Germinal center (tissue), 1 donor: ENCODE measurements at regions not wholly inside any gene's neighbourhood (a gene's known extent, or its start where the extent isn't known, plus 50 kb on each side); places are given as distances from the start of the nearest gene placed in this dataset.

Experiments used
- DNase-seq: peaks from one replicate; pipeline ENCODE4 v3.0.0; 2012; ENCODE audit warnings: mixed read lengths, low spot score

DNA sequence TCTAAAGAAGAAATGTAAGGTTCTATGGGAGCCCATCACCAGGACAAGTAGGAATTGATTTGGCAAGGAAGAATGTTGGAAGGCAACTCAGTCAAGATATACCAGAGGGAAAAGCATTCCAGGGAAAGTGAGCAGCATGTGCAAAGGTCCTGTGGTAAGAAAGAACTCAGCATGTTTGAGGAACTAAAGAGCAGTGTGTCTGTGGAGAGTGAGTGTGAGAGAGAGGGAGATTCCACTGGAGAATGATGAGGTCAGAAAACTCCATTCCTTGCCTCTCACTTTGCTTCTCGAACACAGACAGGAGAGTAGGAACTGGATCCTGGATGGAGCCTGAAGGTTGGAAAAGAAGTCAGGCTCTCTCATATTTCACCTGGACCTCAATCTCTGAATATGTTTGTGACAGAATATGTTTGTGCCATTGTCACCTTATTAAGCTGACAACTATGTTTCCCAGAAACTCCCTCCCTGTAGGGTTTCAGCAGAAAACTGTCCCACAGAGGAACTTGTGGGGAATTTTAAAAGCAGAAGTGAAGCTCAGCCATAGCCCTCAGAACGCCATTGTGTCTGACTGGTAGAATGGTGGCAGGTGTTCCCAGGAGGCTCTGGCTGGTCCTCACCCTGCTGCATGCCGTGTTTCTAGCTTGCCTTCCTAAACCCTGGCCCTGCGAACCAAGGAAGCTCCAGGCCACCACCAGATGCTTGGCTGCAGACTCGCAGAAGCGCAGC is 382.4 kb upstream of the XYLT1 start:
- DNase-seq: no peak

DNA sequence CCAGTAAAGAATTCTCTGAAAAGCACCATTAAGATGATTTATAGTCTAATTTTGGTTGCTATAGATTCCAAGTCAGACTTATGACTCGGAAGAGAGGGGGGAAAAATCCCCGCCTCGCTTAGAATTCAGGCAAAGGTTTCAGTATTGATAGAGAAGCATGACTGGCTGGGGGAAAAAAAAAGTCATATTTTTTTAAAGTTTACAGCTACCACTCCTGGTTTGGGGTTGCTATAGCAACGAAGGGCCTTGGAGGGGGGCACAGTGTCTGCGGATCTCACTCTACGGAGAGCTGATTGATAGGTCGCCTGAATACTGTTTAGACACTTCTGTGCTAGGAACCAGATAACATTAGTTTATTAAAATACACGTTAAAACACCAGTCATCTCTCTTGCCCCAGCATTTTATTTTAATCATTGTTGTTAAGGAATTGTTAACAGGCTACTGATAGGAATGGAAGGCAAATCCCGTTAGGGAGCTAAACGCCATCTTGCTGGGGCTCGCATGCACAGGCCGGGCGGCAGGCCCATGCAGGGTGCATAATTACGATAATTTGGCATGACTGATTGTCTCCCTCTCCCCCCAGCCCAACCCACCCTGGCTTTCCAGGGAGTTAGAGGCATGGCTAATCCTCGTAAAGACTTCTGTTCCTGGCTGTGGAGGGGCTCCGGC is 380.0 kb upstream of the XYLT1 start:
- no peak for DNase-seq

DNA sequence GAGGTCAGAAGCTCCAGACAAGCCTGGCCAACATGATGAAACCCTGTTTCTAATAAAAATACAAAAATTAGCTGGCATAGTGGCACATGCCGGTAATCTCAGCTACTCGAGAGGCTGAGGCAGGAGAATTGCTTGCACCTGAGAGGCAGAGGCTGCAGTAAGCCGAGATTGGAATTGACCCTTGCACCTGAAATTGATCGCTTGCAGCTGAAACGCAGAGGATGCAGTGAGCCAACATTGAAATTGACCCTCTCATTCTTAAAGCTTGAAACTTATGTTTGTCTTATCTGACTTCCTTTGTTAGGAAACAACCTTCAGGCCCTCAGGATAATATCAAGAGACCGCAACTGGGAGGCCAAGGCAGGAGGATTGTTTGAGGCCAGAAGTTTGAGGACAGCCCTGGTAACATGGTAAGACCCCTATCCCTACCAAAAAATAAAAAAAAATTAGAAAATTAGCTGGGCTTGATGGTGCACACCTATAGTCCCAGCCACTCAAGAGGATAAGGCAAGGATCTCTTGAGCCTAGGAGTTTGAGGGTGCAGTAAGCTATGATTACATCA is 376.6 kb upstream of the XYLT1 start:
- no peak for DNase-seq

DNA sequence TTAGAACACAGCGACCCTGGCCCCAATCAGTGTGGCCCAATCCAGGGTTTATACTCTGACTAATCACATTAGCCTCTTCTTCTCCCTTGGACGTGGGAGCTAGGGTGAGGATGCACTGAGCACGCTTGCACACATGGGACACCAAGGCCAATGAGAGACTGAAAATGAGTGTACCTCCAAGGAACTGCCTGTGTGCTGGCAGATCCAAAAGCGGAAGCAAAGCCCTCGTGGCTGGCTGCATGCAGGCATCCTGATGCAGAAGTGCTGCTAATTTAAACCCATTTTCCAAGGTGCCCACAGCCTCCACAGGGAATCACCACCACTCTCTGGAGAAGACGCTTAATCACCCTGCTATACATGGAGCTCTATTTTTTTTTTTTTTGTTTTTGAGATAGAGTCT is 375.3 kb upstream of the XYLT1 start:
- DNase-seq: no peak

DNA sequence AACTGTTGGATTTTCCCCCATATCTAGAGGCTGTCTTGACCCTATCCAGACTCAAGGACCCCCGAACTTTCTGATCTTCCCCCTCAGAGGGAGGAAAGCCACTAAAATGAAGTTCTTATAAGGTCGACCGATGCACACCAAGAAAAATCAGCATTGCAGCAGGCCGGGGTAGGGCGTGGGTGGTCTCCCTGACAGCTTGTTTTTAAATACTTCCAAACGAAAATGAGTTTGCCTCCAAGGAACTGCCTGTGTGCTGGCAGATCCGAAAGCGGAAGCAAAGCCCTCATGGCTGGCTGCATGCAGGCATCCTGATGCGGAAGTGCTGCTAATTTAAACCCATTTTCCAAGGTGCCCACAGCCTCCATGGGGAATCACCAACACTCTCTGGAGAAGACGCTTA is 374.3 kb upstream of the XYLT1 start:
- no peak for DNase-seq

DNA sequence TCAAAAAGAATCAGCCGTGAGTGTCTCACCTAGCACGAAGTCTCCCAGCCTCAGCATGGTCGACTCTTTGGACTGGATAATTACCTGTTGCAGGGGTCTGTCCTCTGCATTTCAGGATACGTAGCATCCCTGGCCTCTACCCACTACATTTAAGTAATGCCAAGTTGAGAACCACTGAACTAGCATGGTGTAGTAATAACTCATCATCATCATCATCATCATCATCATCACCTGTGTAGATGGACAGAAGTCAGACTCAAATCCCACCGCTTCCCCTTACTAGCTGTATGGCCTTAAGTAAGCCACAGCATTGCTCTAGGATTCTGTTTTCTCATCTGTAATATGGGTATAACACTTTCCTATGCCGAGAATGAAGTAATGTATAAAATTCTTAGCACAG is 373.1 kb upstream of the XYLT1 start:
- DNase-seq: no peak

DNA sequence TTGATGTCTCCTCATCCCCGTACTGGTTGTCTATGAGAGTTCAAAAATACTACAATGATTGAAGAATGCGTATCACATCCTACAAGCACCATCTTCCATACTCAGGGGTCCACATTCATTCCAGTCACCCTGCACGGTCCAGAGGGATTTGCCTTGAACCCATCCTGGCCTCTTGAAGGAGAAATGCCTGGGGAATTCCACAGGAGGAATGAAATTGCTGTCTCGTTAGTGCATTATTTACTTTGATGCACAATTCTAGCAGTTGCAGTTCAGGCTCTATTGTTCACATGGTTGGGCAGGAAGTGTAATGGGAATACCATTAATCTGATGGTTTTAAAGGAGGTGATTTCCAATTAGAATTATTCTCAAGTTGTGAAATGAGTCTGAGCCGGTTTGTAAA is 369.1 kb upstream of the XYLT1 start:
- no peak for DNase-seq

DNA sequence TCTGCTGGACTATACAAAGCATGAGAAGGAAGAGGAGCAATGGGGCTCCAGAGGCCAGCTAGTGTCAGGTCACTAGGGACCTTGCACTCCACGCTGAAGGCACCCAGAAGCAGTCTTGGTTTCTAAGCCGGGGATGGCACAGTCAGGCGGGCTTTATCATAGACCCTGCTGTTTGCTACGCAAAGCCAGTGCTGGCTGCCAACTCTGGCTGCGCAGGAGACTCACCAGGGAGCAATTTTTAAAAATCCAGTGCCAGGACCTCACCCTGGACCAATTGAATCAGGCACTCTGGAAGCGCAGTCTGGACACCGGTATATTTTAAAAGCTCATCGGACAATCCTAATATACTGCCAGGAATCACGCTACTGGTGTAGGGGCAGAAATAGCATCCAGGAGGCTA is 368.5 kb upstream of the XYLT1 start:
- no peak for DNase-seq

DNA sequence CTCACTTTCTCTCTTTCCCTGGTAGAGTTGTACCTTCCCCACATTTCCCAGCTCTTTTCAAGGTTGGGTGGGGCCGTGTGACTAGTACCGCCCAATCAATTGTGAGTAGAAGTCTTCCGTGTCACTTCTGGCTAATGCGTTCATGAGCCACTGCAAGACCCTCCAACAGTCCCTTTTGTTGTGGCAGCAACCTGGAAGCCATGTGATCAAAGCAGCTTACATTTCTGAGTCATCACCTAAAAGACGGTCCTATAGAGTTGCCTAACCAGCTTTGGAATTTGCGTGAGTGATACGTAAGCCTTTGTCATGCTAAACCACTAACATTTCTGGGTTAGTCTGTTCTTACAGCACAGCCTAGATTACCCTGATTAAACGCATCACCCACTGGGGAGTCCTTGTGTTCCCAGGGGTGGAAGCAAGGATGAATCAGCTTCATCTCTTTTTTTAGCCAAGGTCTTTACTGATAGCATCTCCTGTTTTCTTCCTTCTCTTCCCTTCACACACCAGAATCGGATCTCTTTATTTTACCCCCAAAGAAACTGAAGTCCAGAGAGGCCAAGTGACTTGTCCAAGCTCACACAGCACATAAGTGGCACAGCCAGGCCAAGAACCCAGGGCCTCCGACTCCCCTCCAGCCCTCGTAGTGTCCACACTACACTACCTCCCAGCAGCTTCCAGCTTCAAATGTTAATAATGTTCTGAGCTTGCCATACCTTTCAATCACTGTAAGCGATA is 366.3 kb upstream of the XYLT1 start:
- no peak for DNase-seq

DNA sequence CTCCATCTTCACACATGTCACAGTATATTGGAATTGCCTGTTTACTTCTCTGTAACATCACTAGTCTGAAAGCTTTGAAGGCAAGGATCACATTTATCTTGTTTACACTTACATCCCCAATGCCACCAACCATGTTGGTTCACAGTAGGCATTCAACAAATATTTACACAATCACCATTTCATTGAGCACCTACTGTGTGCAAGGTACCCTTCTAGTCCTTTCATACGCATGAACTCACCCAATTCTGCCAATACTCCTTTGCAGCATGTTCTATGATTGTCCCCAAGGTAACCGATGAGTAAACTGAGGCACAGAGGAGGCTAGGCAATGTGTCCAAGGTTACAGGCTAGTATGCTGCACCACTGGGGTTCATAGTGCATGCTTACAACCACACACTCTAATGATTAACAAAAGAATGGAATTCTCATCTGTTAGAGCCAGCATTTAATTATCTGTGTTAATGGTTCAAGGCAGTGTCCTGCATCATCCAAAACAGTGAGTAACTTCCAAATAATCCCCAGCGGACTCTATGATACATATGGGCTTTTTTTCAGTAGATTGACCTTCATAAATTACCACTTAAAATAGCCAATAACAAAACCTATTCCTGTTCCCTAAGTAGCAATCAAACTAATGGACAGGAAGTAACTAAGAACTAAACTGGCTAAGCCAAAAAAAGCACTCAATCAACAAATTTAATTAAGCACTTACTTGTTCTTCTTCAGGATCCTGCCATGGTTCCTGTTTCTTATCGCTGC is 364.5 kb upstream of the XYLT1 start:
- DNase-seq: no peak

DNA sequence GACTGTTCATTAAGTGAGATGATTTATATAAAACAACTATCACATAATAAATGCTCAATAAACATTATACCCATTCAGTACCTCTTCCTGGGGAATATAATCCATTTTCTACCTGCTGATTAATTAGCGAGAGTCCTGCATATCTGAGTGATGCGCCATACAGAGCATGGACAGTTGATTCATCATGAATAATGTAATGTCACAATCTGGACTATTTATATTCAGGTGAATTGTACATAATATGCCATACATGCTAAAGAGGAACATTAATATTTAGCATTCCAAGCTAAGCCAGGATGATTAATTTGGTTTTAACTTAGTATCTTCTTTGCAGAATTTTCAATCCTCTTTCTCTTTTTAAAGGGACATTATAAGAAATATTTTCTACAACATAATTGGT is 362.0 kb upstream of the XYLT1 start:
- no peak for DNase-seq

DNA sequence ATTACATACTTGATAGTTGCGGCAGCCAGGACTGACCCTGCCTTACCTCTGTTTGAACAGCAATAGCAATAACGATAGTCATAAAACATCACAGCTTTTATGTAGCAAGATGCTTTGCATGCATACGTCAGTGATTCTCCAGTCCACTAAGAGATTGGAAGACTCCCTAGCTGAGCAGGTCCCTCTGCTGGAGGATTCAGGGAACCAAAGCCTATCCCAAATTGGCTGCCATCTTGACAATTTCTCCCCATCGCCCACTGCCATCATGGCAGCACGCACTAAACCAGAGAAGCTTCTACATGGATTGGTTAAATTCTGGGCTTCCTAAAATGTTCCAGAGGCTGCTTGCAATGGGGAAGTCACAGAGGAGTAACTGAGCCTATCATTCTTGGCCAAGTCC is 360.6 kb upstream of the XYLT1 start:
- DNase-seq: no peak

DNA sequence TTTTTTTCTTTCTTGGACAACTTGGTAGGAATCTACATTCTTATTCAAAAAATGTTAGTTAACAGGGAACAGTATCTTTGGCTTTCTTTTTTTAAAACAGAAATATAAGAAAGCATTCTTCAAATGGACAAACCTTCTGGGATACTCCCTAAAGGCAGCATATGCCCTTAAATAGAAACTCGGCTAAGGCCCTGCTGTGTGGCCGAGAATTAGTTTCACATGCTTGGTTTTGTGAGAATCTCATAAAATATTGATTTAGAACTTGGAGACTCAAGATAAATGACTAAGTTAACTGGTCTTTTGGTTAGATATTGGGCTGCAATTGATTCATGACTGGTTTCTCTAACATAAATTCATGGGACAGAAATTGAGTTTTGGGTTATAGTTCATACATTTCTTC is 359.9 kb upstream of the XYLT1 start:
- DNase-seq: no peak

DNA sequence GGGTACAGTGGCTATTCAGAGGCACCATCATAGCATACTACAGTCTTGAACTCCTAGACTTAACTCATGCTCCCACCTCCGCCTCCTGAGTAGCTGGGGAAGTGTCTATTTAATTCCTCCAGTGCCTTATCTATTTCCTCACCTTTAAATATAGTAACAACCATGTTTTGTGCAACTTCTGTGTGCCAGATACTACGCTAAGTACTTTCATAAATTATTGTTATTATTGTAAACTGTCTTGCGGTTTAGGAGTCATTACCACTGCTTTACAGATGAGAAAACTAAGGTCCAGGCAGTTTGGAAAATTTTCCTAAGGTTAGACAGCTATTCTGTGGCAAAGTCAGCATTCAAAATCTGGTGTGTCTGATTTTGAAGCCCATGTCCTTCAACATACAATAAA is 359.1 kb upstream of the XYLT1 start:
- DNase-seq: no peak

DNA sequence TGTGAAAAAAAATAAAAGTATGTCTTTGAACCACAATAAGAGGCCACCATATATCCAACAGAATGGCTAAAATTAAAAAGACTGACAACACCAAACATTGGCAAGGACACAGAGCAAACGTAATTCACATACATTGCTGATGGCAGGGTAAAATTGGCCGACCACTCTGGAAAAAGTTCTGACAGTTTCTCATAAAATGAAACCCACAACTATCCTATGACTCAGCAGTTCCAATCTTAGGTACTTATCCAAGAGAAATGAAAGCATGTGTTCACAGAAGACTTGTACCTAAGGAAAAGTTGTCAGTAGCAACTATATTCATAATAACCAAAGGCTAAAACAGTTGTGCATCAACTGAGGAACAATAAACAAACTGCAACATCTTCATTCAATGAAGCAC is 357.3 kb upstream of the XYLT1 start:
- no peak for DNase-seq

DNA sequence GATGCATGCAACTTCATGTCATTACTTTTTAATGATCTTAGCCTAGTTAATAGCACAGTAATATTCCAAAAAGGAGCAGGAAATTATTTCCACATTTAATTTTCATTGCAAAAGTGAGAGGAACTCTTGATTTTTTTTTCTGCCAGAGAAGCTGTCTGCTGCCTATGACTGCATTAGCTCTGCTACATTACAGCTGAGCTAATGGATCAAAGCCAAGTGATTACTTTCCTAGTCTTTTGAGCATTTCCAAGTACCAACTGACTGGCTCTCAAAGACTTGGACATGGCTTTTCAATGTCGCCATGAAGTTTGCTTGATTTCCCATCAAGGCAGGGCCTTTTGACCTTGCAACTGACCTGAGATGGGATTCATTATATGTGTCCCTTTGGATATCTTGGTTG is 356.6 kb upstream of the XYLT1 start:
- DNase-seq: no peak

DNA sequence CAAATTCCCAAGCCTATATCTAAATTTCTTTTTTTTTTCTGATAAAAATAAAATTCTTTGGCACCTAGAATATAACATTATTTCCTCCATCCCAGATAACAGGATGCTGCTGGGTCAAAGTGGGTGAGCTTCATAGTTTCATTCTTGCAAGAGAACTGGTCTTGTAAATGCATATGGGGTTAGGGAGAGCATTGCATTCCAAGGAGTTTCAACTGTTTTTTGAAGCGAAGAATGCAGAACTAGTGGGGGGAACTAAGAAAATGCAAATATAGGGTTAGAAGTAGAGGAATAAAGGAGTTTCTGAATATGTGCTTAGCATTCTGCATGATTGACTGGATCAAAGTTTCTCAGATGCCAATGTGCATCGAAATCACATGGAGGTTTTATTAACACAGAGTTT is 347.2 kb upstream of the XYLT1 start:
- no peak for DNase-seq

DNA sequence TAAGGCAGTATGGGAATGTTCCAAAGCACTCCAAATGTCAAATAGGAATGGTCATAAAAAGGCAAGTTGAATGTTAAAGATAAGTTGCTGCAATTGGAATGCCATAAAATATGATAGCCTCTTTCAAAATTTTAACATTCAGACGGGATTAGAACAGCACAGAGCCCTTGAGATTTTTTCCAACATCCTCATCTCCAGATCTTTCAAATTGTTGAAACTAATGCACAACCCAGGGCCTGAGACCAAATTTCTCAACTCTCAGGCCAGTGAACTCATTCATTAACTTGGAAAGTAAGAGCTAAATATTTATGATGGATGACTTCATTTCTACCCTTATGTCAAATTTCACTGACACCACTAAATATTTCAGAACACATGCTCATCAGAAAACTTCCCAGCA is 346.5 kb upstream of the XYLT1 start:
- no peak for DNase-seq

DNA sequence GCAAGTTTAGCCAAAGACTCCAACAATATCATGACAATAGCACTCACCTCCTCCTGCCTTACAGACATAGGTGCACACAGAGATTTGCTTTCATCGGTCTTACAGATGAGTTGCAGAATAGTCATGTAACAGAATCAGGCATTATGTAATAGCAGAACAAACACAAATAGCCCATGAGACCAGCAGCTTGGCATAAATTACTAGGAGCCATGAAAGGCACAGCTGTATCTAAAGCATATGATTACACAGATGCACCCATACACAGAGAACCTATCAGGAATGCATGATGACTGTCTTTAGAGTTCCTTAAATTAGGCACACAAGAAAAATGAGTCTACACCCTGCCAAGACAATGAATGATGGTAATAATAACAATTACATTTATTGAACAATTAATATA is 342.0 kb upstream of the XYLT1 start:
- no peak for DNase-seq

DNA sequence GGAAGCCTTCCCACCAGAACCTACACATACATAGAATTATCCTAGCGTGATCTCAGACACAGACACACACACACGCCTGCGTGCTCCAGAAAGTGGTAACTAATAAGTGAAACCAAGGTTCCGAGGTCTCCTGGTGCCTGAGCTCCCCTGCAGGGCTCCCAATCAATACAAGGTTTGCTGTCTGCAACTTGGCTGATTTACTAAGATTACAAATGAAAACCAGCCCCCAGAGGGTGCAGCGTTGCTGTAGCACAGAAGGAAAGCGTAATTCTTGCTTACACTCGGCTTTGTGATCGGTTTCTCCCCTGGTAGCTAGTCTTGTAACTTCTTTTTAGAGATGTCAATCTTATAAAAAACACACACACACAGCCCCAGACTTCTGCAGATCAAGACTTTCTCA is 334.1 kb upstream of the XYLT1 start:
- no peak for DNase-seq

DNA sequence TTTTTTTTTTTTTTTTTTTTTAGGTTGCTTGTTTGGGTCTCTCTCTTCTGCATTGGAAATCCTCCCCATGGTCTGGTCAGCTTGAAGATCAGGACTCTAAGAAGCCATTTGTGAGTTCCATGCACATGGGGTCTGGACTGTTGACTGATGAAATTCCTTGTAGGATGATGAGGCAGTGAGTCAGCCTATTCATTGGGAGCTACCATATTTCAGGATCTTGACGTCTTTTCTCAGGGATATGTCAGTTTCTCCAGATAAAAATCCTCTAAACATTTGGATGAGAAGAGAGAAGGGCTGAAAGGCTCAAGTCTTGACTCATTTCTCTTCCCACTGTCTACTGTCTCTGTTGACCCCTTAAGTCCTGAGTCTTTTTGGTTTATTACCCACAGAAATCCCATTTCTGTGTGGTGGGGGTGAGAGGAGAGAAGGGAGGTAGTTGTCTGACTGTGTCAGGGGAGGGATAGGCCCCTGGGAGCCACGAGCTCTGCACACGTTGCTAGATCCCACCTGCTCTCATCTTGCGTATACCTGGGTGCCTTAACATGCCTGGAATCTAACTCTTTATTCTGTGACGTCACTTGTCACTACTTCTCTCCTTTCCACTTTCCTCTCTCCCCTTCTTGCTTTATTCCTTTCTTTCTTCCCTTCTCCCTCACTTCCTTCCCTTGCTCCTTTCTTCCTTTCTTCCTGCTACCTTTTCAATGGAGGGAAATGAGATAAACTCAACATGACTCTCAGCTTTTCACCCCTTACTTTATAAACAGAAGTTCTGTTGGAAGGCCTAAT is 333.1 kb upstream of the XYLT1 start:
- no peak for DNase-seq

DNA sequence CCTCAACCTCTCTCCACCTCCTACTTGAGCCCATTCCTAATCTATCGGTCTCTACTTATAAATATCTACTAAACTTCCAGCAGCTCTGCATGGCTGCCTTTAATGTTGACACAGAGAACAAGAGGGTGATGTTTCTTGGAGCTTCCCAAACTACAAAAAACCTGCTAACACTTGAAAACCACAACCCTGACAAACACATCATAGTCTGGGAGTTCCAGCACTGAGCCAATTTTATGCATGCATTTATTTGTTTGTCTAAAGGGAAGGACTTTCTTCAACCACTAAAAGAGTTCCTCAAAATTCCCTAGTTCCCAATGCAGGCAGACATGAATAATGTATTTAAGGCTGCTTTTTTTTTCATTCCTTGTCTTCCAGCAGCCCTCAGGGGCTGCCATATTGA is 331.8 kb upstream of the XYLT1 start:
- no peak for DNase-seq
